ENCODE measurements at regions not wholly inside any gene's neighbourhood (a gene's known extent, or its start where the extent isn't known, plus 50 kb on each side); places are given as distances from the start of the nearest gene placed in this dataset.

- TF ChIP-seq CTCF (conservative IDR thresholded peaks at IDR 0.05 in 1 of 2, IDR thresholded peaks at IDR 0.05 in 1 of 2; ENCODE audit: low read depth in 1 of 2, low read length in 2 of 2) (no peak), EZH2 (IDR thresholded peaks at IDR 0.05; ENCODE audit: low read length, missing control alignments) (no peak)
Observed at GRCh38 chr2:136212426-136213378, 94.8 kb upstream of the CXCR4 start.
